GM19467 (cell line): ENCODE measurements at regions not wholly inside any gene's neighbourhood (a gene's known extent, or its start where the extent isn't known, plus 50 kb on each side); places are given as distances from the start of the nearest gene placed in this dataset.
"Not testable (repeated sequence)": the region's sequence is repeated elsewhere in the genome, so short reads cannot be mapped to it uniquely, and the experiment has no call there.

Experiments used
- ATAC-seq: cut with Tn5 transposase; IDR thresholded peaks from one replicate; pipeline ENCODE4 v1.9.1; 2021; ENCODE audit warnings: mild to moderate bottlenecking, moderate library complexity; ENCODE audit not compliant: unreplicated experiment

- no peak for ATAC-seq
These were observed 297.8 kb upstream of the GRAMD2B start for GRCh38 chr5:126125407-126125806.

DNA sequence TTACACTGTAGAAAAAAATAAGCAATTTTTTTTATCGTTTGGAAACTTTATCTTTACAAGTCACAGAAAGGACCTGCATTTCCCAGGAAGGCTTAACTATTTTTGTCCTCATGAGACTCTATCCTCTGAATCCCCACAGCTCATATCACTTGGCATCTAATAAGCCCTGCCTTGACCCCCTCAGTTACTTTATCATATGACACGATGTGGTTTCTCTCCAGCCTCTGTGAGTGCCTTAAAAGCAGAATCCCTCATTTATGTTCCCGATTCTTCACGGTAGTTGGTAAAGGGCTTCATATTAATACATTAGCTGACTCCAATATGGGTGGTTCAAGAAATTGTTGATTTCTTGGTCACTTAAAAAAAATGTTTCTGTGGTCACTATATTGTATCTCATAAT is 296.6 kb upstream of the GRAMD2B start:
- no peak for ATAC-seq

- ATAC-seq, result not testable (repeated sequence)
These were observed 295.8 kb upstream of the GRAMD2B start for GRCh38 chr5:126127371-126127770.

DNA sequence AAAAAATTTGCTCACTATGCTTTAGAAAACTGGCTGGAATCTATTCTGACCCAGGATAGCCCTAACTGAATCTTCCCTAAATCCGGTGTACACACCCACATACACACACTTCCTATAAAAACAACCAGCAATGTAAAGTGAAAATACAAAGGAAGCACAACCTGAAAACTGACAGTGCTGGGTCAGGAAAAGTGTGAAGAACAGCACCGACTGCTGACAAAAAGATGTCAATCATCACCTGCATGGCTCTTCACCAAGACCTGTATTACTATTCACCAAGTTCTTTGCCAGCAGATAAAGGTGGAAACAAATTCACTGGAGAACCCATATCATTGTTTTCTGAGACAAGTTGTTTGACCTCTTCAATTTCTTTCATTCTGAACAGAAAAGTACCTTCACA is 293.8 kb upstream of the GRAMD2B start:
- ATAC-seq, result no peak

DNA sequence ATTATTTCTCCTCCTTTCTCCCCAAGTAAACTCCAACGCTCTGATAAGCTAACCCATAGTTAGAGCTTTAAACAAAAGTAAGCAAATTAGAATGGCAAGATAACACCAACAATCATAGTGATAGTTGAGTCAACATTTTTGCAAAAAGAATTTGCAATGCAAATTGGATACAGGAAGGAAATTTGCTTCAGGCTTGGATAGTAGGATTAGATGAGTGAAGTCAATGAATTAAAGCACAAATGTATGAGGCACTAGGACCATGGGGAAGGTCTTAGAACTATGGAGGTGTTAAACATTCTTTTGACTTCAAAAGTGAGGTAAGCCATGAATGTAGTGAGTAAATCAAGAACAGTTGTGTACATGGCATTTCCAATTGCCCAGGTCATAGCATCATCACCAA is 289.8 kb upstream of the GRAMD2B start:
- no peak for ATAC-seq

DNA sequence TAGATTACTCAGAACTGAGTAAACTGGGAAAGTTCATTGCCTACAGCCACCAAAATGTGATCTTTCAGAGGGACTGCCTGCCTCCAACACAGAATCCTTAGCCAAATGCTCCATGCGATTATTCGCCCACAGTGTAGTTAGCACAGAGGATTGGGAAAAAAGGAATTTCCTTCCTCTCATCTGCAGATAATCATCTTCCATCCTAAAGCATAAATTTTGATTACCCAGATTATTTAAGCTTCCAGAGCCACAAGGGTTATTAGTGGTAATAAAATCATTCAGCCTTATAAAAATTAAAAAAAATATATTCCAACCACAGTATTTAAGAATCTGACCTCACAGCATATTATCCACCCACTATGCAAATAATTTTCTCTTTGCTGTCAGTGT is 285.3 kb upstream of the GRAMD2B start:
- no peak for ATAC-seq

DNA sequence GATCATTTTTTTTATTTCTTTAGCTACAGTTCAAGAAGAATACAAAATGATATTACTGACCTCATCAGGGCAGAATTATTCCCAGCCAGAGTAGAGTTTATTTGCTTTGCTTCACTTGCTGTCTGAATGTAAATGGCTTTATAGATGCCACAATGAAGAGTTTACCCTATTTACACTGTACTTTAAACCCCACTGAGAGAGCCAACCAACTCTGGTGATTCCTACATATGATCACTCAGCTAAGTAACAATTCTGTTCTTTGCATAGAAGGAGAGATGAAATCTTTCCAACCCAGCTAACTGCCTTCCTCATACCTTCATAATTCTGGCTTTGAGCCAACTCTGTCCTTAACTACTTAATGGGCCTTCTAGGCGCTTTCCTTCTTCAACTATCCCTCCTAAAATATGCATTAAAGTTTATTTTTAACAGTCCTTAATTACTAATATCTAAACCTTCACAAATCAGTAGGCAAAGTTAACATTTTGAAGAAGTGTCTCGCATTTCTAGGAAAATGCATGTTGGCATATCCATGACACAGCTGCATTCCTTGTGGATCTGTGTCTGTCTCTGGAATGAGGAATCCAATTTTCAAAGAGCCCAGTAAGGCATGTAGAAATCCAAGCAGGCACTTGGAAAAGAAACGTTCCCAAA is 284.8 kb upstream of the GRAMD2B start:
- ATAC-seq, result no peak

DNA sequence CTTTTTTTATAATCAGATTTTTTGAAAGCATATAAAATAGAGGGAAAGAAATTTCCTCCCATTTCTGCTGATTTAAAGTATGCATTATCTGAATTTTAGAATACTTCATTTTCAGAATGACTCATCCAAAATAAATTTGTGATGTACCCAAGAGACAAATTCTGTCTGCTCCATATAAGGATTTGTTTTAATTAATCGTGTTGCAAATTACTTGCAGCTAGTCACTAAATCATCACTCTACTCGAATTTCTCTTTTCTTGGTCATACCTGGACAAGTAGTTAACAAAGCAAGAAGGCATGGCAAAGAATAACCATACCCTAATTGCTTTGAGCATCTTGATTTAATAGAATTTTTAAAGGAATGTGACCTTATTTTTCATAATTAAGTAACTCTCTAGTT is 284.1 kb upstream of the GRAMD2B start:
- no peak for ATAC-seq

DNA sequence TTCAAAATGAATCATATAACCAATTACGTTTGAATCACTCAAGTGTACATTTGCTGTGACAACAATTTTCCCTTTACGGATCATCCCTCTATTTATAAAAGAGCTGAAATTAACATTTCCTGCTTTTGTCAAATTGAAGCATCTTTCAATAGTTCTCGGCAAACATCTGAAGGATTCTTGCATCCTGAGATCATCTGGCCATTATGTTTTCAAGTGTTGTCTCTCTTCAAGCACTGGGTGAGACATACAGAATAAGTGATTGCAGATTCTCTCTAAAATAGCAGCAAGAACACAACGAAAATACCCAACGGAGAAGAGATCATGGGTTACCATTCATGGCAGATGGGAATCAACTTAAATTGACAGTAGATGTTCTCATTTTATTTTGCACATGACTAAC is 283.4 kb upstream of the GRAMD2B start:
- no peak for ATAC-seq

DNA sequence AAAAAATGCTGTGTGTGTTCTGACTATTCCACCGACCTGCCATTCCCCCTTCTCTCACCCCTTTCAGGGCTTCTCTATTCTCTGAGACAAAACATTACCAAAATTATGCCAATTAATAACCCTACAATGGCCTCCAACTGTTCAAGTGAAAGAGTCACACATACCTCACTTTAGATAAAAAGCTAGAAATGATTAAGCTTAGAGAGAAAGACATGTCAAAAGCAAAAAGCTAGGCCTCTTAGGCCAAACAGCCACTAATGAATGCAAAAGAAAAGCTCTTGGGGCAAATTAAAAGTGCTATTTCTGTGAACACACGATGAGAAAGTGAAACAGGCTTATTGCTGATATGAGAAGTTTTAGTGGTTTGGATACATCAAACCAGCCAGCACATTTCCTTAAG is 279.6 kb upstream of the GRAMD2B start:
- no peak for ATAC-seq

DNA sequence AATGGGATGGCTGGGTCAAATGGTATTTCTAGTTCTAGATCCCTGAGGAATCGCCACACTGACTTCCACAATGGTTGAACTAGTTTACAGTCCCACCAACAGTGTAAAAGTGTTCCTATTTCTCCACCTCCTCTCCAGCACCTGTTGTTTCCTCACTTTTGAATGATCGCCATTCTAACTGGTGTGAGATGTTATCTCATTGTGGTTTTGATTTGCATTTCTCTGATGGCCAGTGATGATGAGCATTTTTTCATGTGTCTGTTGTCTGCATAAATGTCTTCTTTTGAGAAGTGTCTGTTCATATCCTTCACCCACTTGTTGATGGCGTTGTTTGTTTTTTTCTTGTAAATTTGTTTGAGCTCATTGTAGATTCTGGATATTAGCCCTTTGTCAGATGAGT is 272.9 kb upstream of the GRAMD2B start:
- ATAC-seq, result not testable (repeated sequence)

GRCh38 chr5:126155298-126155697 is 267.9 kb upstream of the GRAMD2B start:
- ATAC-seq, result not testable (repeated sequence)

- no peak for ATAC-seq
These were observed 256.8 kb upstream of the GRAMD2B start for GRCh38 chr5:126166368-126166767.

GRCh38 chr5:126168785-126169184 is 254.4 kb upstream of the GRAMD2B start:
- no peak for ATAC-seq

- ATAC-seq, result no peak
These were observed 251.3 kb upstream of the GRAMD2B start for GRCh38 chr5:126171916-126172315.

GRCh38 chr5:126172812-126173211 is 250.4 kb upstream of the GRAMD2B start:
- ATAC-seq, result no peak

- ATAC-seq, result no peak
These were observed 244.7 kb upstream of the GRAMD2B start for GRCh38 chr5:126178521-126178920.

DNA sequence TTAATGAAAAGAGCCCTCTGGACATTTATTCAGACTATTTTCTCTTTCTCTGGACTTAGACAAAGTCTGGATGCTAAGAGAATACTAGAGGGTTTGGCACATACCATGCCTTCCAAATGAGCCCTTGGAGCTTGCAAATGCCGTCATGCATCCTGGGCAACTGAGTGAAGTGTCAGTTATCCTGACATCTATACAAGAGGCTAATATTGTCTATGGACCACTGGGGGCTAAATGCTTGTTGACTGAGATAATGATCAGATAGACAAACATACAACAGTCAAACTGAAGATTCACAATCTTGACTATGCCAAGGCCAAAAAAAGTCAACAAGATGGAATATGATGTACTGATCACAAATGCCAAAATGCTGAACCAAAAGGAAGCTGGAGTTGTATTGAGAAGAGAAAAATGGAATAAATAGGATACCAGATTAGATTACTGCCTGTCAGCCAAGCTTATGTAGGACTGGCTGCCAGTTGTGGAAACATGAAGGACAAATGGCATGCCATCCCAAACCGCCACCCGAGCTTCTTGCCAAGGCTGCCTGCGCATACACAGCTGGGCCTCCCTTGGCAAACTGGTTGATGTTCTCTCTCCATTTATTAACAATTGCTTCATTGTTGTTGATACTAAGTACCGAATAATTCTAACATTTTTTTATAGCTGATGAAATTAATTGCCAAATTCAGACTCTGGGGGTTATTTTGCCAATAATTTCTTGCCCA is 240.1 kb upstream of the GRAMD2B start:
- ATAC-seq, result no peak

GRCh38 chr5:126184474-126184873 is 238.7 kb upstream of the GRAMD2B start:
- ATAC-seq, result no peak

GRCh38 chr5:126186210-126186609 is 237.0 kb upstream of the GRAMD2B start:
- no peak for ATAC-seq

GRCh38 chr5:126188804-126189203 is 234.4 kb upstream of the GRAMD2B start:
- no peak for ATAC-seq

GRCh38 chr5:126189231-126189630 is 234.0 kb upstream of the GRAMD2B start:
- no peak for ATAC-seq

GRCh38 chr5:126189862-126190261 is 233.3 kb upstream of the GRAMD2B start:
- no peak for ATAC-seq
